SK-N-MC (cell line): ENCODE measurements at regions not wholly inside any gene's neighbourhood (a gene's known extent, or its start where the extent isn't known, plus 50 kb on each side); places are given as distances from the start of the nearest gene placed in this dataset.
A peak's percentile ranks its signal among the peaks of the same experiment; 100 is the strongest.

Experiments
- DNase-seq: peaks from one replicate; pipeline ENCODE4 v3.0.0-alpha.2; 2011; ENCODE audit warnings: low read depth, low spot score
- H3K27ac ChIP-seq: fragments of 200-600 bp; sonication (generic); 2 replicates; pipeline ENCODE4 v1.5.1; 2016; ENCODE audit warnings: mixed run types
- H3K36me3 ChIP-seq: fragments of 200-600 bp; sonication (generic); 2 replicates; pipeline ENCODE4 v1.6.1; 2017; ENCODE audit warnings: antibody characterized with exemption, low read length, mixed read lengths; ENCODE audit not compliant: insufficient read depth
- H3K4me3 ChIP-seq: fragments of 200-600 bp; sonication (generic); 2 replicates; pipeline ENCODE4 v1.5.1; 2016
- H3K9ac ChIP-seq: fragments of 200-600 bp; sonication (generic); 2 replicates; pipeline ENCODE4 v1.8.0; 2017; ENCODE audit warnings: mixed run types, mixed read lengths; ENCODE audit not compliant: insufficient read length
- H3K9me3 ChIP-seq: fragments of 200-600 bp; sonication (generic); 2 replicates; pipeline ENCODE4 v1.6.1; 2017; ENCODE audit warnings: low read depth, mild to moderate bottlenecking, antibody characterized with exemption, low read length, moderate library complexity, mixed read lengths
- EZH2 ChIP-seq: fragments of 200-600 bp; sonication (generic); IDR thresholded peaks from one replicate; pipeline ENCODE4 v1.6.1; 2017; ENCODE audit warnings: antibody characterized with exemption
- FOXP2 ChIP-seq: optimal IDR thresholded peaks from 2 replicates; pipeline ENCODE3; 2011; ENCODE audit warnings: mild to moderate bottlenecking, moderate library complexity; ENCODE audit not compliant: insufficient read depth; ENCODE audit errors: extremely low read length, control extremely low read depth
- POLR2AphosphoS5 ChIP-seq: IDR thresholded peaks from 2 replicates; pipeline ENCODE4 v1.6.1; 2012; ENCODE audit warnings: mild to moderate bottlenecking, low read depth, low read length, borderline replicate concordance

- TF ChIP-seq FOXP2: no peak
- no peak for TF ChIP-seq POLR2AphosphoS5
- TF ChIP-seq EZH2: no peak
Observed at GRCh38 chr12:58629376-58629775, 290.9 kb downstream of the LRIG3 start.

GRCh38 chr12:58633479-58633878 is 286.8 kb downstream of the LRIG3 start:
- H3K36me3 ChIP-seq: no peaks in the 10 kb centered on the region
- H3K4me3 ChIP-seq: no peak overlapping the region
- DNase-seq: no peak
- H3K9me3 ChIP-seq: no peaks in the 10 kb centered on the region; the same call in 1 of the 2 replicates
- TF ChIP-seq FOXP2 (no peak), EZH2 (no peak), POLR2AphosphoS5 (no peak; the same call in 1 of the 2 replicates)
- H3K27ac ChIP-seq: peak overlapping the region; percentile 60
- H3K9ac ChIP-seq: no peak overlapping the region

More at GRCh38 chr12:58629376-58629775, 290.9 kb downstream of the LRIG3 start:
- no peak overlapping the region for H3K9ac ChIP-seq
- H3K9me3 ChIP-seq: no peaks in the 10 kb centered on the region; the same call in 1 of the 2 replicates
- DNase-seq: no peak
- H3K4me3 ChIP-seq: 0 out of 2 replicates have a peak overlapping the region, but pooled peaks have one; percentile 14
- no peaks in the 10 kb centered on the region for H3K36me3 ChIP-seq
- peak overlapping the region; percentile 80 for H3K27ac ChIP-seq

- DNase-seq: no peak
- TF ChIP-seq POLR2AphosphoS5 (no peak), FOXP2 (no peak), EZH2 (no peak)
- H3K36me3 ChIP-seq: no peaks in the 10 kb centered on the region
- no peak overlapping the region for H3K9ac ChIP-seq
- no peak overlapping the region for H3K4me3 ChIP-seq
- H3K9me3 ChIP-seq: no peaks in the 10 kb centered on the region; the same call in 1 of the 2 replicates
- no peak overlapping the region for H3K27ac ChIP-seq
Observed at GRCh38 chr12:58639318-58639934, 280.9 kb downstream of the LRIG3 start.

GRCh38 chr12:58640314-58640713 is 280.0 kb downstream of the LRIG3 start:
- no peak overlapping the region for H3K4me3 ChIP-seq

GRCh38 chr12:58645946-58646345 is 274.4 kb downstream of the LRIG3 start:
- no peaks in the 10 kb centered on the region for H3K36me3 ChIP-seq
- H3K4me3 ChIP-seq: no peak overlapping the region
- H3K9me3 ChIP-seq: no peaks in the 10 kb centered on the region
- no peak for DNase-seq
- no peak overlapping the region for H3K9ac ChIP-seq
- H3K27ac ChIP-seq: no peak overlapping the region
- TF ChIP-seq EZH2 (no peak), FOXP2 (no peak), POLR2AphosphoS5 (no peak)

More at GRCh38 chr12:58640314-58640713, 280.0 kb downstream of the LRIG3 start:
- TF ChIP-seq FOXP2: no peak
- no peak for TF ChIP-seq EZH2
- TF ChIP-seq POLR2AphosphoS5: no peak
- Histone ChIP-seq H3K9me3 (no peaks in the 10 kb centered on the region; the same call in 1 of the 2 replicates), H3K27ac (no peak overlapping the region), H3K9ac (no peak overlapping the region), H3K36me3 (no peaks in the 10 kb centered on the region)
- DNase-seq: no peak

GRCh38 chr12:58647495-58647894 is 272.8 kb downstream of the LRIG3 start:
- Histone ChIP-seq H3K4me3 (no peak overlapping the region), H3K9me3 (no peaks in the 10 kb centered on the region), H3K9ac (no peak overlapping the region), H3K27ac (peak overlapping the region; percentile 71), H3K36me3 (no peaks in the 10 kb centered on the region)
- no peak for TF ChIP-seq POLR2AphosphoS5
- no peak for TF ChIP-seq FOXP2
- no peak for TF ChIP-seq EZH2
- DNase-seq: no peak

- DNase-seq: no peak
- H3K9ac ChIP-seq: peak overlapping the region; percentile 4
- H3K4me3 ChIP-seq: peak overlapping the region; percentile 47
- no peaks in the 10 kb centered on the region for H3K36me3 ChIP-seq
- no peak for TF ChIP-seq POLR2AphosphoS5
- TF ChIP-seq FOXP2: no peak
- no peak for TF ChIP-seq EZH2
- H3K9me3 ChIP-seq: no peaks in the 10 kb centered on the region
- H3K27ac ChIP-seq: peak overlapping the region; percentile 71
Observed at GRCh38 chr12:58648176-58648575, 272.1 kb downstream of the LRIG3 start.

- no peak overlapping the region for H3K9ac ChIP-seq
- no peak for TF ChIP-seq FOXP2
- TF ChIP-seq EZH2: no peak
- H3K36me3 ChIP-seq: no peaks in the 10 kb centered on the region
Observed at GRCh38 chr12:58651850-58652249, 268.5 kb downstream of the LRIG3 start.

GRCh38 chr12:58654021-58654420 is 266.3 kb downstream of the LRIG3 start:
- no peak for DNase-seq
- H3K9me3 ChIP-seq: no peaks in the 10 kb centered on the region
- TF ChIP-seq FOXP2 (no peak), POLR2AphosphoS5 (no peak), EZH2 (no peak)

More at GRCh38 chr12:58651850-58652249, 268.5 kb downstream of the LRIG3 start:
- H3K9me3 ChIP-seq: no peaks in the 10 kb centered on the region
- DNase-seq: no peak
- no peak overlapping the region for H3K27ac ChIP-seq
- no peak overlapping the region for H3K4me3 ChIP-seq

More at GRCh38 chr12:58654021-58654420, 266.3 kb downstream of the LRIG3 start:
- Histone ChIP-seq H3K4me3 (no peak overlapping the region), H3K9ac (no peak overlapping the region), H3K36me3 (no peaks in the 10 kb centered on the region), H3K27ac (no peak overlapping the region)
